HG03139 (cell line): ENCODE measurements at regions not wholly inside any gene's neighbourhood (a gene's known extent, or its start where the extent isn't known, plus 50 kb on each side); places are given as distances from the start of the nearest gene placed in this dataset.
"Not testable (repeated sequence)": the region's sequence is repeated elsewhere in the genome, so short reads cannot be mapped to it uniquely, and the experiment has no call there.

Experiments used
- ATAC-seq: cut with Tn5 transposase; IDR thresholded peaks from one replicate; pipeline ENCODE4 v1.9.1; 2021; ENCODE audit not compliant: unreplicated experiment

- no peak for ATAC-seq
These were observed 166.8 kb upstream of the CARMIL1 start for GRCh38 chr6:25112322-25112773.

DNA sequence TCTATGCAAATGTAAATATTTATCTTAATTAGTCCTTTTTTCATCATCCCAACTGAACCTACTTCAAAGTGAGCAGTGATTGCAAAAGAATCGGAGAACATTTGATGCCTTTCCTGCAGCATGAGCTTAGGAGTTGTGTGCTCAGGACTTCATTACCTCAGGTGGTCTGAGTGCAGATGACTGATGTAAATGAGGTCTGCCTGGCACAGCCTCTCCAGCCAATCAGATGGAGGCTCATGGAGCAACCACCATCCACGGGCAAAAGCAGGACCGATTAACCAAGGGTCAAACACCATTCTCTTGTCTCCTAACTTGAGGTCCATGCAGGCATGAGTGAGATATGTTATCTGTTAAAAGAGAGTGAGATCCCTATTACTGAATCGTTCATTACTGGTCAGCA lies 165.7 kb upstream of the CARMIL1 start:
- ATAC-seq: no peak

GRCh38 chr6:25118038-25118437 lies 161.1 kb upstream of the CARMIL1 start:
- ATAC-seq: no peak

- ATAC-seq: no peak
These were observed 158.0 kb upstream of the CARMIL1 start for GRCh38 chr6:25121186-25121585.

DNA sequence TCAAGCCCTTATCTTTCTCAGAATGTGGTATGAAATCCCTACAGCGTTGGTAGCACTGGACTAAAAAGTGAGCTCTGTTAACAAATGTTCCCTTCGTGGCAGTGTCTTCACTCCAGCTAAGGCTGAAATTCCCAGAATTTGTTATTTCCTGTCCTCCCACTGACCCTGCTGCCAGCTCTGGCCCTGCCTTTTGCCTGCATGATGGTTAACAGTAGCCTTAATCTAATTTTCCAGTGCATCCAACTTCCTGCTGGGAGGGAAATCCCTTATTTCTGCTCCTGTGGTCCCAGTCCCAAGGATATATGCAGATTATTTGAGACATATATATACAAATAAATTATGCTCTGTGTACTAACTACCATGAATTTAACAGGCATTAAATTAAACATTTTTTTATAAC lies 157.2 kb upstream of the CARMIL1 start:
- no peak for ATAC-seq

- no peak for ATAC-seq
These were observed 156.4 kb upstream of the CARMIL1 start for GRCh38 chr6:25122622-25123237.

DNA sequence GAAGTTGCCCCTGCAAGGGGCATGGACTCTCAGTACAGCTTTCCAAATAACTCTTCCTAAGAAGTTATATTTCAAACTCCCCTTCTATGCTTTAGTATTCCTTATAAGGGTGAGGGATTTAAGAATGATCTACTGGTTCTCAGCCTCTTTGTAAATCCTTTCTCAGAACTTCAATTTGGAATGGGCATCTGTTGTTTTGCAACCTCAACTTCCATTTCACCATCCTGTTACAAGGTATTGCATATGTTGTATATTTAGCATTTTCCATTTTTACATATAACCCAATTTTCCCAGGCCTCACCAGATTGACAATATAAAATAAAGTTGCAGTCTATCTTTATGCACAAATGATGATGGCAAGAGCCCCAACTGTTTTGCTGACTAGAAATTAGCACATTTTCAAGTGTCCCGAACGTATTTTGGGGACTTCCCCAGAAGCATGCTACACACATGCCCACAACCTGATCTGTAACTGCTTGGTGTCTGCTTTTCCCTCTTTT lies 154.9 kb upstream of the CARMIL1 start:
- no peak for ATAC-seq

DNA sequence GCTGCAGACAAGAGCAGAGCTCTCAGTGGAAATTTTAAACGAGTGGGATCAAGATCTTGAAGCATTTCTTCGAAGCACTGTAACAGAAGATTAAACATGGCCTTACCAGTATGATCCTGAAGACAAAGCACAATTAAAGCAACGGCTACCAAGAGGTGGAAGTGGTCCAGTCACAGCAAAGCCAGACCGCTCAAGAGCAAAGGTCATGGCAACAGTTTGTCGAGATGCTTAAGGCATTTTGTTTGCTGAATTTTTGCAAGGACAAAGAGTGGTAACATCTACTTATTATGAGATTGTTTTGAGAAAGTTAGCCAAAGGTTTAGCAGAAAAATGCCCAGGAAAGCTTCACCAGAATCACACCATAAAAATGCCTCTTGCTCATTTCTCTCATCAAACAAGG lies 153.4 kb upstream of the CARMIL1 start:
- ATAC-seq: no peak

DNA sequence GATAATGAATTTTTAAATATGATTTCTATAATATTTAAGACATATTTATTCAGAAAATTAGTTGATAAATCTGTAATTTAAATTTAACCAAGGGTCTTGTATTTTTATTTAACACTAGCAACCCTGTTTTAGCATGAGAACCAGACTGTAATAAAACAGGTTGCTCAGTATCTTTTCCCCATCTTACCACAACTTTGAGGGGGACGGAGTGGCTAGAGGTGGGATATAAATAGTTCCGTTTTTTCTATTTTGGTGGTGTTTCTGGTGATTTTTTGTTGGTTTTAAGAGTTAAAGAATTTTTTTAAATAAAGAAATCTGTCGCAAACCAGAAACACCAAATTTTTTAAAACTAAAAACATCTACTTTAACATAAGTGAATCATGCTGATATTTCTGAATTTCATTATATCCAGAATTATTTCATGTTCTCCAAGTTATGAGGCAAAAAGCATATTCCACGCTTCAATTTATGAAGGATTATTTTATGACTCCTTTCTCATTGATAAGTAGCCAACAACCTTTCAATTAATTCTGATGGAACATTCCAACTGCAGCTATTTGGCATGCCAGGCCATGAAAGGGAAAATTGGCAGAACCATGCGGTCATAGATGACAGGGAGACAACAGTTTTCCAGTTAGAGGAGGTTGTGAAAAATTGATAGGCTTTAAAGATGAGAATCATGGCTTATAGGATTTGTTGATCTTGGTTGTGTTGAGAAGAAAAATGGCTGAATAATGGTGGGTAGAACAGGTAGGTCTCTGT lies 151.9 kb upstream of the CARMIL1 start:
- no peak for ATAC-seq

DNA sequence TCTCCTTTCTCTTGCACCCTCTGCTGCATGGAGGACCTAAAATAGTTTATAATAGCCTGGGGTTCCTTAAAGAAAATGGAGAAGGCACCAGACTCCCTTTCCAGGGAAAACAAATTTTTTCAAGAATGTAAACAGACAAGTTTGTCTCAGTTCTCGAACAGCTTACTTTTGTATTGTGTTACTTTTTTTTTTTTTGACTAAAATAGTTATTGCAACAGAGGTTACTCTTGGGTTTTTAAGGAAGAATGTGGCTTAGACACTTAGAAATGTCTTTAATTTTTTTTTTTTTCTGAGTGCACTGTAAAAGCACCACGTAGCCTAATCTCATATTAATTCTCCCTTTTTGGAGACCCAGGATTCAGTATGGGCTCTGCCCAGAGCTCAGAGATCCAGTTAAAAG lies 148.7 kb upstream of the CARMIL1 start:
- no peak for ATAC-seq

- ATAC-seq: no peak
These were observed 146.2 kb upstream of the CARMIL1 start for GRCh38 chr6:25132934-25133333.

GRCh38 chr6:25133568-25133967 lies 145.6 kb upstream of the CARMIL1 start:
- ATAC-seq: no peak

GRCh38 chr6:25136854-25137253 lies 142.3 kb upstream of the CARMIL1 start:
- ATAC-seq: no peak

DNA sequence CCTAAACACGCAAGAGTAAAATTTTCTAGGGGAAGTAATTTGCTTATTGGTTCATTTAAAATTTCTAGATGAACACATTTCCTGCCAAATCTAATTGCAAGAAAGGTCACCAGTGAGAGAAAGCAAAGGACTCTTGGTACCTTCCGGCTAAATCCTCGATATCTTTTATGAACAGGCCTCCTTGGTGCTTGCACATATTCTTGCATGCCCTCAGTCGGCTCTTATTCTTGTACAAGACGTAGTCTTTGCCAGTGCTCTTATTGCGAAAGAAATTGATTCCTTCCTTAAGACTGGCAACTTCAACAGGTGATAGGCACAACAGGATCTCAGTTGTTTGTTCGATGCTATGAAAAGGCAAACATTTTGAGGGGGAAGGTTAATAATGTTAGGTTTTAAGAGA lies 141.7 kb upstream of the CARMIL1 start:
- ATAC-seq: no peak

- no peak for ATAC-seq
These were observed 141.3 kb upstream of the CARMIL1 start for GRCh38 chr6:25137916-25138232.

DNA sequence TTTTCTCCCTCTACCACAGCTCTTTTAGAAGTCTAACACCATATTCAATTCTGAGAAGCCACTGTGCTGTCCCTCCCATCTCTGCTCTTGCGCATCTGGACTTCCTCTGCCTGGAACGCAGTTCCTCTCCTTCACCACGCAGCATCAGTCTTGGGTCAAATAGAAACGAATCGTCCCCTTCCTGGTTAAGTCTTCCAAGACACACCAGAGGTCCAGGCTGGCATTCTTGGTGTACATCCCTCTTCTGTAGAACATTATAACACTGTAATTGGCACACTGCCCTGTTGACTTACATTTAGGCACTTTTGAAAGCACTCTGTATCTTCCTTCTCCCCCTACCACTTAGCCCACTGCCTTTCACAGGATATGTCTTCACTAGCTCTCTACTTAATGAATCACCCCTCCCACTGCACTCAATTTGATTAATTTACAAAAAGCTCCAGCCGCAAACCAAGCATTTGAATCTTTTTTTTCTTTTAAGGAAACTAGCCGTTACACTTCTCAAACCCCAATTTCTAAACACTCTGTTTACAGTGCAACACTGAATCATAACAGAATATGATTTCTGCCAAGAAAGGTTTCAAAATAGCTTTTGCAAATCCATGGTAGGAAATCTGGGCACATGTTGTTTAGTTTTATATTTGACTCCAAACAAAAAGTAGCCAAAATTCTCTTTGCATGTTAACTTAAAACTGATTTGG lies 140.8 kb upstream of the CARMIL1 start:
- peak; percentile 89 for ATAC-seq

DNA sequence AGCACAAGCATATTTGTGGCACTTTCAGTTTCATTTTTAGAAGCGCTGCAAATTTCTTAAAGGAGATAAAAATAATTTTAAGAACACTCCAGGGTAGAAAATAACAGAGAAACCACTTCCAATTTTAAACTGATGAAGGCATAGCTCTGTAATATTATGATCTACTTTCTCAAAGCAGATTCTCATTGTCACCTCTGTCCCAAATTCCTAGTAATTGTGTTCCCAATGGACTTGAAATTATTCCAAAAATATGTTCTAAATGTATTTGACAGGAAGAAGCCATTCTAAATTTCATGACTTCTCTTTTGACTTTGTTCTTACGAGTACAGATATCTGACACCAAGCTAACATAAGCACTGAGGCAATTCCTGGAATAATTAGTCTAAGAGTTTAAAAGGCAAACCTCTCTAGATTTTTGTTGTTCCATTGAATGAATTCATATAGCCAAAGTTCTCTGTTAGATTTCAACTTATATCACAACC lies 140.2 kb upstream of the CARMIL1 start:
- ATAC-seq: no peak

DNA sequence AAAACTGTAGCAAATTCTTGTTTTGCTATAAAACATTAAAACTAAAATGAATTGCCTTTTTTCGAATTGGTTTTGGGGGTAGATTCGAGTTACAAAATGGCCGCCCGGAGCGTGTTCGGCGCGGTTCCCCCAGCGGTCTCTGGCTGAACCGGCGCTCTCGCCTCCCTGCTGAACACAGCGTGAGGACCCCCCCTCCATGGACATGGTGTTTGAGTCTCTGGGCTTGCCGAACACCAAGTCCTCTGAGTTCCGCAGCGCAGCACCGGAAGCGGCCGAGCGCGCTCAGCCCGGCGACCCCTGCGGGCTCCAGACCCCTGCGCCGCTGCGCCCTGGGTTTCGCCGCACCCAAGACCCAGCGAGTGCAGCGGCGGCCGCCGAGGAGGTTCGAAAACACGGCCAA lies 139.6 kb upstream of the CARMIL1 start:
- not testable (repeated sequence) for ATAC-seq

DNA sequence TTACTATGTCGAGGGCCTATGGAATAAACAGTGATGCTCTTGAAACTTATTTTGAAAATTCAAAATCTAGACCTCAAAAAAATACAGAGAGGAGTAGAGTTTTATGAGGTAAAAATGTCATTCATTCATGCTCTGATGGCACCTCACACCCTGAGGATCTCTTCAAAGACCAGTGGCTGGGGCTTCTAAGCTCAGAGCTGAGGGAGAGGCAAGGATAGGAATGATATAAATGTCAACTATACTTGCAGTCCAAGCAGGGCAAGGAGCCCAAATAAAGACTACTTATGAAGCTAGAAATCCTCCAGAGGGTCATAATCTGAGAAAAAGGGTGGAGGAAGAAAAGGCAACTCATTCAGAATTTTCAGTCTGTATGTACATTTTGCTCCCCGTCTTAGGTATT lies 136.7 kb upstream of the CARMIL1 start:
- ATAC-seq: no peak

GRCh38 chr6:25144919-25145318 lies 134.3 kb upstream of the CARMIL1 start:
- ATAC-seq: no peak

DNA sequence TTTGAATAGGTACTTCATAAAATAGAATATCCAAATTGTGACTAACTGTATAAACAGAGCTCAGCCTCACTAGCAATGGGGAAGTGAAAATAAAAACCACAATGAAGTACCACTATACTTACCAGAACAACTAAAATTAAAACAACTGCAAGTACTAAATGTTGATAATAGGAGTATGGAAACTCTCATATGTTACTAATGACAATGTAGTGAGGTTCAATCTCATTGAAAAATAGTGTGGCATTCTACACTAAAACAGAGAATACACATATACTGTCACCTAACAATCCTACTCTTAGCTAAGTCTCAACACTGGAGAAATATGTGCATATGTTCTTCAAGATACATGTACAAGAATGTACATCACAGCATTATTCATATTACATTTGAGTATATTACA lies 132.0 kb upstream of the CARMIL1 start:
- peak; percentile 93 for ATAC-seq

- no peak for ATAC-seq
These were observed 129.1 kb upstream of the CARMIL1 start for GRCh38 chr6:25150031-25150430.
